Liver (tissue), 8 donors: ENCODE measurements at regions not wholly inside any gene's neighbourhood (a gene's known extent, or its start where the extent isn't known, plus 50 kb on each side); places are given as distances from the start of the nearest gene placed in this dataset.

Experiments
- DNase-seq: peaks from one replicate; pipeline ENCODE4 v3.0.0-alpha.2; 2017; ENCODE audit warnings: low spot score
- H3K27ac ChIP-seq, 2 donors: one replicate each; pipeline ENCODE4 v1.7.0; 2013; ENCODE audit warnings: inconsistent platforms in 2 of 2, low read length in 2 of 2, control low read depth in 1 of 2, low read depth in 1 of 2, mild to moderate bottlenecking in 1 of 2
- H3K27me3 ChIP-seq, 4 donors: one replicate each; pipeline versions ENCODE4 v1.6.1 to v1.7.0; 2013; ENCODE audit warnings: low read length in 3 of 4, inconsistent platforms in 1 of 4, mild to moderate bottlenecking in 1 of 4, moderate library complexity in 1 of 4; ENCODE audit not compliant: control insufficient read depth in 4 of 4, insufficient read depth in 4 of 4
- H3K36me3 ChIP-seq, 4 donors: one replicate each; pipeline versions ENCODE4 v1.6.1 to v1.7.0; 2013; ENCODE audit warnings: low read length in 3 of 4, mild to moderate bottlenecking in 3 of 4, low read depth in 1 of 4, moderate library complexity in 1 of 4; ENCODE audit not compliant: control insufficient read depth in 4 of 4, insufficient read depth in 3 of 4
- H3K4me1 ChIP-seq, 4 donors: one replicate each; pipeline versions ENCODE4 v1.6.1 to v1.7.0; 2013; ENCODE audit warnings: low read length in 3 of 4, mild to moderate bottlenecking in 3 of 4, moderate library complexity in 1 of 4; ENCODE audit not compliant: control insufficient read depth in 4 of 4, insufficient read depth in 4 of 4
- H3K4me3 ChIP-seq, 3 donors: one replicate each; pipeline versions ENCODE4 v1.6.1 to v1.7.0; 2013; ENCODE audit warnings: low read length in 3 of 3, control low read depth in 1 of 3, low read depth in 1 of 3, mild to moderate bottlenecking in 1 of 3
- H3K9ac ChIP-seq, 2 donors: one replicate each; pipeline ENCODE4 v1.7.0; 2013; ENCODE audit warnings: low read length in 2 of 2, mild to moderate bottlenecking in 2 of 2, moderate library complexity in 2 of 2, control low read depth in 1 of 2, low read depth in 1 of 2
- H3K9me3 ChIP-seq, 4 donors: one replicate each; pipeline versions ENCODE4 v1.6.1 to v1.7.0; 2013; ENCODE audit warnings: low read length in 3 of 4; ENCODE audit not compliant: control insufficient read depth in 4 of 4
- EGR1 ChIP-seq, 2 donors: IDR thresholded peaks; 2 replicates each; pipeline ENCODE4 v1.6.1; 2016 to 2018; ENCODE audit warnings: antibody characterized with exemption in 2 of 2, low read depth in 2 of 2
- FOXA1 ChIP-seq: IDR thresholded peaks from 2 replicates; pipeline ENCODE4 v1.6.1; 2016; ENCODE audit warnings: antibody characterized with exemption
- FOXA2 ChIP-seq: IDR thresholded peaks from 2 replicates; pipeline ENCODE4 v1.6.1; 2016; ENCODE audit warnings: antibody characterized with exemption
- GABPA ChIP-seq, 2 donors: IDR thresholded peaks in 1 of 2; conservative IDR thresholded peaks in 1 of 2; 2 replicates each; pipeline ENCODE4 v1.6.1; 2016; ENCODE audit warnings: antibody characterized with exemption in 2 of 2, mild to moderate bottlenecking in 1 of 2, moderate library complexity in 1 of 2
- HNF4A ChIP-seq, 2 donors: conservative IDR thresholded peaks; 2 replicates each; pipeline ENCODE4 v1.6.1; 2016; ENCODE audit warnings: antibody characterized with exemption in 2 of 2, mild to moderate bottlenecking in 2 of 2
- HNF4G ChIP-seq: IDR thresholded peaks from 2 replicates; pipeline ENCODE4 v1.6.1; 2016; ENCODE audit warnings: antibody characterized with exemption
- JUND ChIP-seq, 2 donors: IDR thresholded peaks; 2 replicates each; pipeline ENCODE4 v1.6.1; 2016; ENCODE audit warnings: antibody characterized with exemption in 2 of 2
- NR2F2 ChIP-seq: IDR thresholded peaks from 2 replicates; pipeline ENCODE4 v1.6.1; 2016; ENCODE audit warnings: antibody characterized with exemption
- RAD21 ChIP-seq, 2 donors: IDR thresholded peaks; 2 replicates each; pipeline ENCODE4 v1.6.1; 2016; ENCODE audit warnings: antibody characterized with exemption in 2 of 2, mild to moderate bottlenecking in 2 of 2
- RXRA ChIP-seq, 2 donors: IDR thresholded peaks; 2 replicates each; pipeline ENCODE4 v1.6.1; 2017 to 2018; ENCODE audit warnings: antibody characterized with exemption in 2 of 2, mild to moderate bottlenecking in 1 of 2
- SP1 ChIP-seq: IDR thresholded peaks from 2 replicates; pipeline ENCODE4 v1.6.1; 2018; ENCODE audit warnings: antibody characterized with exemption, mild to moderate bottlenecking
- TAF1 ChIP-seq: conservative IDR thresholded peaks from 2 replicates; pipeline ENCODE4 v1.6.1; 2016; ENCODE audit warnings: antibody characterized with exemption, mild to moderate bottlenecking
- YY1 ChIP-seq: IDR thresholded peaks from 2 replicates; pipeline ENCODE4 v1.6.1; 2016; ENCODE audit warnings: antibody characterized with exemption, mild to moderate bottlenecking
- WGBS: extraction: QIAGEN DNeasy Blood & Tissue Kit; methylation state at CpG from one replicate; pipeline ENCODE4 v1.1.7; 2013; 5-methylcytosine and 5-hydroxymethylcytosine counted together
- TF ChIP-seq, protein P1 (sequence below): IDR thresholded peaks from 2 replicates; pipeline ENCODE4 v1.6.1; 2016; ENCODE audit warnings: antibody characterized with exemption
- TF ChIP-seq, protein P2 (sequence below): fragments of 150-350 bp; IDR thresholded peaks from 2 replicates; pipeline ENCODE4 v1.5.1; 2017; ENCODE audit warnings: improper control_type of control experiment, low read depth, low read length; ENCODE audit not compliant: missing input control
- TF ChIP-seq, protein P3 (sequence below): IDR thresholded peaks from 2 replicates; pipeline ENCODE4 v1.6.1; 2016; ENCODE audit warnings: antibody characterized with exemption
- TF ChIP-seq, protein P4 (sequence below): IDR thresholded peaks from 2 replicates; pipeline ENCODE4 v1.6.1; 2016; ENCODE audit warnings: antibody characterized with exemption, mild to moderate bottlenecking
- TF ChIP-seq, protein P5 (sequence below): IDR thresholded peaks from 2 replicates; pipeline ENCODE4 v1.6.1; 2016; ENCODE audit warnings: antibody characterized with exemption
- donor health status: healthy.
- donor health status: healthy.
- donor health status: healthy.
- donor health status: healthy.
- donor health status: healthy.

DNA sequence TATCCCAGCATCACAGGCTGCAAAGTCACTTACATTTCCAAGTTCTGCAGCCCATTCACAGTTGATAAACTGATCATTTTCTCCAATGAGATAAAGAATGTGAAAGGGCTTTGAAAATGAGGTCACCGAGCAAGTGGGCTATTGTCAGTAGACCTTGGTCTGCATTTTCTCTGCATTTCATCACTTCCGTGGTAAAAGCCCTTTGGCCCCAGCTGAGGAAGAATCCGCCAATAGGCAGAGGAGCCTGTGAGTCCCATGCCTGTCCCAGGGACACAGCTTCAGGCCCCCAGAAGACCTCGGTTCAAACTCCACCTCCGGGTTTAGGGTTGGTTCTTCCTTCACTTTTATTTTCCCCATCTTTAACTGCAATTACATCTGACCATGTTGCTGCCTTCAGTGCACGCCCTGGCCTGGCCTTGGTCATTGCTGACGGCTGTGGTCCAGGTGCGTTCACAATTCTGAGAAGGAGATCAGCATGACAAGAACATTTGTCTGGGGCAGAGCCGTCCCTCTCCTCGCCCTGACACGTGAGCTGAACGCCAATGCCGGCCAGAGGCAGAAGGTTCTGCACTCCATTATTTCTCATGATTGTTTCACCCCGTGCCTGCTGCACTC, 292.5 kb downstream of the TCERG1L start:
- Histone ChIP-seq H3K4me3 (no peak overlapping the region), H3K9me3 (no peaks in the 10 kb centered on the region), H3K27me3 (peaks cover 0 to 4% (median 0%) of the 10 kb centered on the region in 4 donors), H3K4me1 (no peaks in the 10 kb centered on the region), H3K27ac (no peak overlapping the region), H3K36me3 (no peaks in the 10 kb centered on the region), H3K9ac (no peak overlapping the region)
- no peak for TF ChIP-seq RAD21 (IDR thresholded peaks at IDR 0.05)
- no peak for TF ChIP-seq HNF4A (conservative IDR thresholded peaks at IDR 0.05)
- TF ChIP-seq, protein P1, sequence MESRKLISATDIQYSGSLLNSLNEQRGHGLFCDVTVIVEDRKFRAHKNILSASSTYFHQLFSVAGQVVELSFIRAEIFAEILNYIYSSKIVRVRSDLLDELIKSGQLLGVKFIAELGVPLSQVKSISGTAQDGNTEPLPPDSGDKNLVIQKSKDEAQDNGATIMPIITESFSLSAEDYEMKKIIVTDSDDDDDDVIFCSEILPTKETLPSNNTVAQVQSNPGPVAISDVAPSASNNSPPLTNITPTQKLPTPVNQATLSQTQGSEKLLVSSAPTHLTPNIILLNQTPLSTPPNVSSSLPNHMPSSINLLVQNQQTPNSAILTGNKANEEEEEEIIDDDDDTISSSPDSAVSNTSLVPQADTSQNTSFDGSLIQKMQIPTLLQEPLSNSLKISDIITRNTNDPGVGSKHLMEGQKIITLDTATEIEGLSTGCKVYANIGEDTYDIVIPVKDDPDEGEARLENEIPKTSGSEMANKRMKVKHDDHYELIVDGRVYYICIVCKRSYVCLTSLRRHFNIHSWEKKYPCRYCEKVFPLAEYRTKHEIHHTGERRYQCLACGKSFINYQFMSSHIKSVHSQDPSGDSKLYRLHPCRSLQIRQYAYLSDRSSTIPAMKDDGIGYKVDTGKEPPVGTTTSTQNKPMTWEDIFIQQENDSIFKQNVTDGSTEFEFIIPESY = no peak
- TF ChIP-seq TAF1 = no peak
- TF ChIP-seq NR2F2 = no peak
- TF ChIP-seq, protein P2, sequence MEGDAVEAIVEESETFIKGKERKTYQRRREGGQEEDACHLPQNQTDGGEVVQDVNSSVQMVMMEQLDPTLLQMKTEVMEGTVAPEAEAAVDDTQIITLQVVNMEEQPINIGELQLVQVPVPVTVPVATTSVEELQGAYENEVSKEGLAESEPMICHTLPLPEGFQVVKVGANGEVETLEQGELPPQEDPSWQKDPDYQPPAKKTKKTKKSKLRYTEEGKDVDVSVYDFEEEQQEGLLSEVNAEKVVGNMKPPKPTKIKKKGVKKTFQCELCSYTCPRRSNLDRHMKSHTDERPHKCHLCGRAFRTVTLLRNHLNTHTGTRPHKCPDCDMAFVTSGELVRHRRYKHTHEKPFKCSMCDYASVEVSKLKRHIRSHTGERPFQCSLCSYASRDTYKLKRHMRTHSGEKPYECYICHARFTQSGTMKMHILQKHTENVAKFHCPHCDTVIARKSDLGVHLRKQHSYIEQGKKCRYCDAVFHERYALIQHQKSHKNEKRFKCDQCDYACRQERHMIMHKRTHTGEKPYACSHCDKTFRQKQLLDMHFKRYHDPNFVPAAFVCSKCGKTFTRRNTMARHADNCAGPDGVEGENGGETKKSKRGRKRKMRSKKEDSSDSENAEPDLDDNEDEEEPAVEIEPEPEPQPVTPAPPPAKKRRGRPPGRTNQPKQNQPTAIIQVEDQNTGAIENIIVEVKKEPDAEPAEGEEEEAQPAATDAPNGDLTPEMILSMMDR = no peak
- no peak for TF ChIP-seq RXRA (IDR thresholded peaks at IDR 0.05)
- TF ChIP-seq, protein P3, sequence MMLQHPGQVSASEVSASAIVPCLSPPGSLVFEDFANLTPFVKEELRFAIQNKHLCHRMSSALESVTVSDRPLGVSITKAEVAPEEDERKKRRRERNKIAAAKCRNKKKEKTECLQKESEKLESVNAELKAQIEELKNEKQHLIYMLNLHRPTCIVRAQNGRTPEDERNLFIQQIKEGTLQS = no peak
- TF ChIP-seq JUND (IDR thresholded peaks at IDR 0.05) = no peak
- no peak for TF ChIP-seq FOXA2
- TF ChIP-seq, protein P4, sequence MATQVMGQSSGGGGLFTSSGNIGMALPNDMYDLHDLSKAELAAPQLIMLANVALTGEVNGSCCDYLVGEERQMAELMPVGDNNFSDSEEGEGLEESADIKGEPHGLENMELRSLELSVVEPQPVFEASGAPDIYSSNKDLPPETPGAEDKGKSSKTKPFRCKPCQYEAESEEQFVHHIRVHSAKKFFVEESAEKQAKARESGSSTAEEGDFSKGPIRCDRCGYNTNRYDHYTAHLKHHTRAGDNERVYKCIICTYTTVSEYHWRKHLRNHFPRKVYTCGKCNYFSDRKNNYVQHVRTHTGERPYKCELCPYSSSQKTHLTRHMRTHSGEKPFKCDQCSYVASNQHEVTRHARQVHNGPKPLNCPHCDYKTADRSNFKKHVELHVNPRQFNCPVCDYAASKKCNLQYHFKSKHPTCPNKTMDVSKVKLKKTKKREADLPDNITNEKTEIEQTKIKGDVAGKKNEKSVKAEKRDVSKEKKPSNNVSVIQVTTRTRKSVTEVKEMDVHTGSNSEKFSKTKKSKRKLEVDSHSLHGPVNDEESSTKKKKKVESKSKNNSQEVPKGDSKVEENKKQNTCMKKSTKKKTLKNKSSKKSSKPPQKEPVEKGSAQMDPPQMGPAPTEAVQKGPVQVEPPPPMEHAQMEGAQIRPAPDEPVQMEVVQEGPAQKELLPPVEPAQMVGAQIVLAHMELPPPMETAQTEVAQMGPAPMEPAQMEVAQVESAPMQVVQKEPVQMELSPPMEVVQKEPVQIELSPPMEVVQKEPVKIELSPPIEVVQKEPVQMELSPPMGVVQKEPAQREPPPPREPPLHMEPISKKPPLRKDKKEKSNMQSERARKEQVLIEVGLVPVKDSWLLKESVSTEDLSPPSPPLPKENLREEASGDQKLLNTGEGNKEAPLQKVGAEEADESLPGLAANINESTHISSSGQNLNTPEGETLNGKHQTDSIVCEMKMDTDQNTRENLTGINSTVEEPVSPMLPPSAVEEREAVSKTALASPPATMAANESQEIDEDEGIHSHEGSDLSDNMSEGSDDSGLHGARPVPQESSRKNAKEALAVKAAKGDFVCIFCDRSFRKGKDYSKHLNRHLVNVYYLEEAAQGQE = no peak
- no peak for TF ChIP-seq YY1
- TF ChIP-seq FOXA1 = no peak
- TF ChIP-seq HNF4G = no peak
- no peak for TF ChIP-seq SP1
- TF ChIP-seq GABPA (IDR thresholded peaks at IDR 0.05 in 1 of 2, conservative IDR thresholded peaks at IDR 0.05 in 1 of 2) = no peak
- TF ChIP-seq EGR1 (IDR thresholded peaks at IDR 0.05; ENCODE audit: low read depth in 2 of 2) = no peak
- TF ChIP-seq, protein P5, sequence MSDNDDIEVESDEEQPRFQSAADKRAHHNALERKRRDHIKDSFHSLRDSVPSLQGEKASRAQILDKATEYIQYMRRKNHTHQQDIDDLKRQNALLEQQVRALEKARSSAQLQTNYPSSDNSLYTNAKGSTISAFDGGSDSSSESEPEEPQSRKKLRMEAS = no peak
- WGBS = 63% methylated on average over 14 of the region's 14 CpGs
- DNase-seq = no peak
